Globus pallidus (tissue), 1 donor: ENCODE measurements at regions not wholly inside any gene's neighbourhood (a gene's known extent, or its start where the extent isn't known, plus 50 kb on each side); places are given as distances from the start of the nearest gene placed in this dataset.

ENCODE experiments used
- DNase-seq: peaks from one replicate; pipeline ENCODE4 v3.0.0-alpha.2; 2015; ENCODE audit warnings: low spot score

DNA sequence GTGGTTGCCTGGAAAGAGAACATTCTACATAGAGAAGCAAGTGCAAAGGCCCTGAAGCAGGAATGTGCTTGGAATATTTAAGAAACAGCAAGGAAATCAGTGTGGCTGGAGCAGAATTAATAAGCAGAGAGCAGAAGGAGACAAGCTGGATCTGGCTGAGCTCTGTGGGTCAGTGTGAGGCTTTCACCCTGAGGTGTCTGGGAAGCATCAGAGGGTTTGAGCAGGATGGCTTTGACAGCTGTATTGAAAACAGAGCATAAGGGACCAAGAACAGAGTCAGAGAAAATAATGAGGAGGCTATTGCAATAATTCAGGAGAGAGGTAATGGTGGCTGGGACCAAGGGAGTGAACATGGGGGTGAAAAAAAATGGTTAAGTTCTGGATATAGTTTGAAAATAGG, 199.6 kb downstream of the NXPE2 start:
- no peak for DNase-seq

GRCh38 chr11:114880442-114880841, 202.1 kb downstream of the NXPE2 start:
- DNase-seq, result no peak

DNA sequence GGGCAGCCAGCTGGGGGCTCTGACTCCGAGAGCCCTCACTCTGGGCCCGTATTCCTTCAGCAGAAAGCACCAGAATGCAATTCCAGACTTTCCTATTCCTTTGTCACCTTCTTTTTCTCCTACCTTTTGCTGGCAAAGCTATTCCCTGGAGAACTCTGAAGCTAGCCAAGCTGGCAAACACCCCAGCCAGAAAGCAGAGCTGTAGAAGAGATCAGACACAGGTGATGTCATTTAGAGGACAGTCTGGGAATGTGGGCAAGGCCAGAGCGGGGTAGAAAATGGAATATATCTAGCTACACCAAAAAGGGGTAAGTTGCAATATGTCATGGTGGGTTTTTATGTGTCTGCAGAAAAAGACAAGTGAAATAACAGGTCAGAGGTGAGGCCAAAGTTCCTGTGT, 205.1 kb downstream of the NXPE2 start:
- no peak for DNase-seq

DNA sequence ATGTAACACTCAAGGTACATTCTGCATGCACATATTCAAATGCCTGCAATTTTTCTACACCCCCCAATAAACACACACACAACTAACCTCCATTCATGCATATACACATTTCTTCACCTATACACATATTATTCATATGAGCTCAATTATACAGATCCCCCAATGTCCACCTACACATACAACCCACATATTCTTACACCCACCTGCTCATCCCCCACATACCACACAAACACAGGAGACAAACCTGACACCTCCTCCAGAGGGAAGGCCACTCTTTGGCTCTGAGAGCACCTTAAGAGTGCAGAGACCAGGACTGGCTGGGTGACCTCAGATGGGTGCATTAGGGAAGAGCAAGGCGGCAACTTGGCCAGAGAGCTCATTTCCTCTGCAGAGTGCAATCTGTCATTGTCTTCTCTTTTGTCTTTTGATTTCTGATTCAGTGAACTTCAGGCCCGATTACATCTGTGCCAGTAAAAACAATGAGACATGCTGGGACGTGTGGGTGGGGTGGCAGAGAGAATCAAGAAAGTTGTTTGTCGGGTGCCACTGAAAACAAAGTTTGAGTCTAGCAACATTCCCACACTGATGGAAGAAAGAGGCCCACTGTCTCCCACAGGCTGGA, 208.4 kb downstream of the NXPE2 start:
- DNase-seq, result no peak

GRCh38 chr11:114889594-114890011, 211.3 kb downstream of the NXPE2 start:
- no peak for DNase-seq

GRCh38 chr11:114890038-114890437, 211.7 kb downstream of the NXPE2 start:
- no peak for DNase-seq

GRCh38 chr11:114891911-114892310, 213.6 kb downstream of the NXPE2 start:
- no peak for DNase-seq

GRCh38 chr11:114892381-114893197, 214.3 kb downstream of the NXPE2 start:
- no peak for DNase-seq

DNA sequence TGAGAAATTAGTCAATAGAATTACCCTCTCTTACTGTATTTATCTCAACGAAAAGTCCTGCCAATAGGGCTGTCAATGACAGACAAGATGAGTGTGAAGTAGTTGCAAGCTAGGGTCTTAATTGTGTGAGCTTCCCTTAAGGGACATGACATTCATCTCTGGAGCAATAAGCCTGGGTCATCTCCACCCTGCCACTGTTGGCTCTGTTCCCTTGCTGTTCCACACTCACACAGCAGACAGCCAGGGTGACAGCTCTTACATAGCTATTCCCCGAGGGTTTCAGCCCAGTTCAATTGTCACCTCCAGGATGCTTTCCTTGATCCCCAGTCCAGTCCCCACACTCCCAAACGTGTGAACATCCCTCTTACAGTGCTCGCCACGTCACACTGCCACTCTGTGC, 215.0 kb downstream of the NXPE2 start:
- no peak for DNase-seq

- DNase-seq, result no peak
Observed at GRCh38 chr11:114896594-114896993, 218.3 kb downstream of the NXPE2 start.

GRCh38 chr11:114909866-114910265, 231.5 kb downstream of the NXPE2 start:
- no peak for DNase-seq

DNA sequence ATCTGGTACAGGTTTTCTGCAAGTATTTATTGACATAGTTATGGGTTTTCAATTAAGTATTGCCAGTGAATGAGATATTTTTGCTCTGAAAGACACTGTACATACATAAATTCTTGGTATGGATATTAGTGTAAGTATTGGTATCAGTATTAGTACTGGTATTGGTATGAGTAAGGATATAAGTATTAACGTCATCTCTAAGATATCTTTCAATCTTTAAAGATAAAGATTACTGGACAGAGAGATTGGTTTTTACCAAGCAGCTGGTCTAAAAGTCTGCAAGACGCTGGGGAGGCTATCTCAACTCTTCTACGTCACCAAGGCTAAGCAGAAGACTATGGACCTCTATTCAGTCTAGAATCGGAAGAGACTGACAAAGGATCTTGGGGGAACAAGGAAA, 234.5 kb downstream of the NXPE2 start:
- no peak for DNase-seq

GRCh38 chr11:114914231-114915005, 236.1 kb downstream of the NXPE2 start:
- DNase-seq, result no peak

DNA sequence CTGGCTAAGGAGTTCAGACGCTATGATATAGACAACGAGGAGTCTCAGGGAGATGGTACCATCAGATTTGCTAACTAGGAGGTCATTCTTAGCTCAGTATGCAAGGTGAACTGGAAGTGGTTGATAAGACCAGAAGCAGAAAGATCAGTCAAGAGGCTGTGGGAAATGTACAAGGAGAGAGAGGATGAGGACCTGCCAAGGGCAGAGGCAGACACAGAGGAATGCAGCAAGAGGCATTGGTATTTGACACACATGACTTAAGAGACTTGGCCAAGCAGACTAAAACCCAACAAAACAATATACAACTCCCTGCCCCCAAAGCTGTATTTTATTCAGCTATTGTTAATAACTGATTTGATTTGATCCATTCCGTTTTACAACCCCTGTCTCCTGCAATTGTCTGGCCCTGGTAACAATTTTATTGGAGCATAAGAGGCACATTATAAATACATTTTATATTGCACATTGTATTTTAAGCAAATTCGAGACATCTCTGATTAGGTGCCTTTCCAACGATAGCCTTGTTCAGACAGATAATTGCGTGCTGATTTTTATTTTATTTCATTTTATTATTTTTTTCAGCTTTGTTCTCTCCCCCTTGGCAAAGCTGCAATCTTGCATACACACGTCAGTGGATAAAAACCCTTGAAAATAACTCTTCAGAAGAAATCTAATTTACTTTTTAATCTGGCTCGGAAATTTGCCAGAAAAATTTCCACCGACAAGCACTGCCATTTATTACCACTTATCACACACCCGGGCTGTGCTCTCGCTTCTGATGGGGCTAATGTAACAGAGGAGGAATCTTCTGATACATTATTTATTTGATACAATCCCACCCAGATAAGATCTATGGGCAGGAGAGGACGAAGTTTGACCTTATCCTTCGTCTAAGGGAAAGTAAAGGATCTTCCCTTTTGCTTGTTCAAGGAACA, 237.8 kb downstream of the NXPE2 start:
- no peak for DNase-seq

DNA sequence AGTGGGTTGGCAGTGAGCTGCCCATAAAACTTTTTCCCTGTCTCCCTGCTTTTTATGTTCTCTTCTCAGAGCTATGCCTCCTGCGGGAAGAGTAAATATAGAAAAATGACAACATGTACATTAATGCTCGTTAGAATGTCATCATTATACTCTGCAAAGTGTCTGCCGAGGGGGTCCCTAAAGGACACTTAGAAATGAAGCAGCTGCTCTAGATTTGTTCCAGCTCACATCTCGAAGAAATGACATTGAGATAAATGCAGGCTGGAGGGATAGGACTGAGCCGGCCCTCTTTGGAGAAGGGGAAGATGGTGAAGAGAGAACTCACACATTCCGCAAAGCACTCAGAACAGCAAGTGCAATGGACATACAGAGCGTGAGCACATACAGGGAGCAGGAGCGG, 240.0 kb downstream of the NXPE2 start:
- DNase-seq, result no peak

GRCh38 chr11:114921697-114922096, 243.4 kb downstream of the NXPE2 start:
- no peak for DNase-seq

- no peak for DNase-seq
Observed at GRCh38 chr11:114924042-114924441, 245.7 kb downstream of the NXPE2 start.

DNA sequence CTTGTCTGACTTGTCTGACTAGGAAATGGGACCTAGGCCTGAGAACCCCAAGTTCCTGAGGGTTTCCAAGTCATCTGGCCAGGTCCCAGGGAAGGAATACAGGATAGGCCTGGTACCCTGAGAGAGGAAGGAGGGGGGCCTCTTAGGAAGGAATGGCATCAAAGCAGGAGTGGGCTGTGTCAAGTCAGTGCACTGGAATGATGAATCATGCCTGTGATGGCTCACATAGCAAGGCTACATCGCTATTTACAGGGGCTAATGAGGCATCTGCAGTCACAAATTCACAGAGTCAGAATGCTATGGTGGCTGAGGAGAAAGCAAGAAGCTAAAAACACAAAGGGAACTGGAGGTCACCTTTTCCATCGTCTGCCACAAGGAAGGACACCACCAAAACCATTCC, 247.3 kb downstream of the NXPE2 start:
- no peak for DNase-seq

GRCh38 chr11:114928260-114928870, 250.0 kb downstream of the NXPE2 start:
- no peak for DNase-seq

DNA sequence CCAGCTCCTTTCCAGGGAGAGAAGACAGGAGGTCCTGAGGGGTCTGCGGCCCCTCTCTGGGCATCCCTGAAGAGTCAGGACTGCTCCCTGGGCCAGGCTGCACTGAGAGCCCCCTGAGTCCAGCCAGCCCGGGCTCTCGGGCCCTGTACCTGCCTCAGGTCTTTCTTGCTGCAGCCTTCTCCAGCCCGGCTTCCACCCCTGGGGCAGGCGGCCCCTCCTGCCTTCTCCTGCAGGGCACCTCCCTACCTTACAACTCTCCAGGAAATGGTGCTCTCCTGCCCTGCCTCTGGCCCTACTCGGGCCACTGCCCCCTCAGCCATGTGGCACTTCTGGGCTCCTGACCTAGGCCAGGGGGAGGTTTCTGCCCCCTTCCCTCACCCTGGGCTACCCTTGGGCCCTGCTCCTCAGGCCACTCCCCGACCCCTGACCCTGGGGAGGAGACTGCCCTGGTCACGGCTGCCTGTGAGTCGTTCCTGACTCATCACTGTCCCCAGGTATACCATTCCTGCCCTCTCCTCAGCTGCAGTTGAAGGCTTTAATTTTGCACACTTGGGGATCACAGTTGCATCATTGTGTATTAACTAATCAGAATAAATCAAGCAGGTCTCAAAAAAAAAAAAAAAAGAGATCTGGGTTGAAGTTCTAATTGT, 251.1 kb downstream of the NXPE2 start:
- DNase-seq, result no peak

- DNase-seq, result no peak
Observed at GRCh38 chr11:114938799-114939198, 260.5 kb downstream of the NXPE2 start.
